Liver (tissue), 3 donors: ENCODE measurements at regions not wholly inside any gene's neighbourhood (a gene's known extent, or its start where the extent isn't known, plus 50 kb on each side); places are given as distances from the start of the nearest gene placed in this dataset.

Experiments
- CTCF ChIP-seq: fragments of 150-350 bp; IDR thresholded peaks from 2 replicates; pipeline ENCODE4 v1.5.1; 2017; ENCODE audit warnings: improper control_type of control experiment, low read depth, low read length; ENCODE audit not compliant: missing input control
- HNF4A ChIP-seq, 2 donors: conservative IDR thresholded peaks; 2 replicates each; pipeline ENCODE4 v1.6.1; 2016; ENCODE audit warnings: antibody characterized with exemption in 2 of 2, mild to moderate bottlenecking in 2 of 2
- MAX ChIP-seq: IDR thresholded peaks from 2 replicates; pipeline ENCODE4 v1.6.1; 2016; ENCODE audit warnings: antibody characterized with exemption
- RAD21 ChIP-seq, 2 donors: IDR thresholded peaks; 2 replicates each; pipeline ENCODE4 v1.6.1; 2016; ENCODE audit warnings: antibody characterized with exemption in 2 of 2, mild to moderate bottlenecking in 2 of 2
- REST ChIP-seq: IDR thresholded peaks from 2 replicates; pipeline ENCODE4 v1.6.1; 2016; ENCODE audit warnings: antibody characterized with exemption, mild to moderate bottlenecking
- SP1 ChIP-seq: IDR thresholded peaks from 2 replicates; pipeline ENCODE4 v1.6.1; 2018; ENCODE audit warnings: antibody characterized with exemption, mild to moderate bottlenecking
- YY1 ChIP-seq: IDR thresholded peaks from 2 replicates; pipeline ENCODE4 v1.6.1; 2016; ENCODE audit warnings: antibody characterized with exemption, mild to moderate bottlenecking
- donor health status: healthy.
- donor health status: healthy.

- TF ChIP-seq CTCF (no peak), HNF4A (conservative IDR thresholded peaks at IDR 0.05) (no peak), RAD21 (IDR thresholded peaks at IDR 0.05) (no peak), SP1 (no peak), YY1 (no peak), MAX (no peak), REST (no peak)
These were observed 132.3 kb upstream of the RBFOX1 start for GRCh38 chr16:7200320-7200719.
